GM18858 (cell line): ENCODE measurements at regions not wholly inside any gene's neighbourhood (a gene's known extent, or its start where the extent isn't known, plus 50 kb on each side); places are given as distances from the start of the nearest gene placed in this dataset.
A peak's percentile ranks its signal among the peaks of the same experiment; 100 is the strongest.

Experiments
- ATAC-seq: cut with Tn5 transposase; IDR thresholded peaks from one replicate; pipeline ENCODE4 v1.9.1; 2021; ENCODE audit not compliant: unreplicated experiment

GRCh38 chr7:33661430-33662160 is 243.7 kb upstream of the BMPER start:
- no peak for ATAC-seq

GRCh38 chr7:33666531-33666930 is 238.8 kb upstream of the BMPER start:
- ATAC-seq = no peak

DNA sequence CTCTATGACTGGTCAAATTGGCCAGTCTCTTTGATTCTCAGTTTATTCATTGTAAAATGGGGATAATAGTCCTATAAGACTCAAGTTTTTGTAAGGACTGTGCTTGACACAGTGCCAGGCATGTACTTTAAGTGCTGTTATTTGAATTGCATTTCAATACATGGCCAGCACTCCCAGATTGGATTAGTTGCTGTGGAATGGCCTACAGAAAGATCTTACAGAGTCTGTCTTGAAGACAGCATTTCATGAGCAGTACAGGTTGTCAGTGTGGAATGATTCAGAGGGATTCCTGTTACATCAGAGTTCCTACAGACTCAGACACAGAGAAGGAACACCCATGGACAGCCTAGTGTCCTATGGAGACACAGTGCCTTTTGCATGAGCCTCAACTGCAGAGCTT is 238.1 kb upstream of the BMPER start:
- no peak for ATAC-seq

DNA sequence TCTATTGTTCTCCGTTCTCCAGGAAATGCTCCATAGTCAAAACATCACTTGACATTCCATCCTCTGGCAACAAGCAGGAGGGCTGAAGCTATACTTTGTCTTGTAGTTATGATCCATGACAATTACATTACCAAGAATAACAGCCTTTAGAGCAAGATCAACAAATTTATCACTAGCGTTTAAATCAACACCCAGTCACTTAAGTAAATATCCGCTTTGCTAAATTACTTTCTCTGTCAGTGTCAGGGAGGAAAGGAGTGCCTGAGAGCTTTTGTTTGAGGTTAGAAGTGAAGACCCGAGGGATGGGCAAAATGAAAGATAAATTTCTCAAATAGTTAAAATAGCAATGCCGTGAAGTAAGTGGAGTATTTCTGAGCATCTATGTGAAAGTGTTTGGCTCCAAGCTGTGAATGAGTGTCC is 236.1 kb upstream of the BMPER start:
- ATAC-seq = no peak

- ATAC-seq = peak; percentile 70
Measured at GRCh38 chr7:33671531-33672262, 233.6 kb upstream of the BMPER start.

- no peak for ATAC-seq
Measured at GRCh38 chr7:33673029-33673700, 232.2 kb upstream of the BMPER start.

GRCh38 chr7:33674804-33675411 is 230.4 kb upstream of the BMPER start:
- ATAC-seq = no peak

DNA sequence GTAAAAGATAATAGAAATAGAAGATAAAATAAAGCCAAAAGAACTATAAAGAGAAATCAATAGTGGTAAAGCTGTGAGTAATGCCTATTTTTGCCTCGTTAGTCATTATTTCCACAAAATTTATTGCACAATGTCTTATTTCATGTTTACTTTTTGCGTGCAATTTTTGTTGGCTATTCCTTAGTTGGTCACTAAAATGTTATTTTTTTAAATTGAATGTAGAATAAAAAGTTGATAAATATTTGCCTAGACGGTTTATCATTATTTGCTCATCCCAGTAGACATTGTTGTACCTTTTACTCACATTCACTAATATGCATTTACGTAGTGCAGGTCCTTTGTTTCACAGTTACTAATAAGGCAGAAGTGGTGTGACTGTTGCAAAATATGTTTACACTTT is 227.8 kb upstream of the BMPER start:
- no peak for ATAC-seq

DNA sequence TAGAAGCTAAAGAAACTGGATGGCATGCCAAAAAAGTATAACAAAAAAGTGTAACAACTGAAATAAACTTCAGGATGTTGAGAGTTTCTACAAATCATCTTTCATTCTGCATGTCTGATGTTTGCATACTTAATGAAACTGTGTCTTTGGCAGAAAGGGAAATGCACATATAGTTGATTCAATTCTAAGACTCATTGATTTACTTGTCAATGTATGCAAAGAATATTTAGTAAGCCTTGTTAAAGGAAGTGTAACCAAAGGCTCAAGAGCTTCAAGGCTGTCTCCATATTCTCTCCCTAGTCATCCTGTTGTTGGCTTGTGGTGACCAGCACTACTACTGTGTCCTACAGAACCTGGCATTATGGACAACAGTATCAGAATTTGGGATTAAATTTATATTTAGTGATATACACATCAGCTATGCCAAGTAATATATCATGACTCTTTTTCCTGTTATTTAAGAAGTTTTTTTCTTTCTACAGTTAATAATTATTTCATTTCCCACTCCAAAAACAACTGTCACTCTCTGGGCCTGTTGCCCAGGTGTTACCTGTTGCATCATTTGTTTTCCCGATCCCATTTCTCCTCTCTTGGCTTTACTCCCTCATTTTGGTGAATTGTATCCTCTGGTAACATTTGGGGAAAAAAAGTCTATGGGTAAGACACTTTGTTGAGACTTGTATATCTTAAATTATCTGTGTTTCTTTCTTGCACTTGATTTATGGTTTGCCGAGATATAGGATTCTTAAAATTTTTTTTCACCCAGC is 226.6 kb upstream of the BMPER start:
- no peak for ATAC-seq

DNA sequence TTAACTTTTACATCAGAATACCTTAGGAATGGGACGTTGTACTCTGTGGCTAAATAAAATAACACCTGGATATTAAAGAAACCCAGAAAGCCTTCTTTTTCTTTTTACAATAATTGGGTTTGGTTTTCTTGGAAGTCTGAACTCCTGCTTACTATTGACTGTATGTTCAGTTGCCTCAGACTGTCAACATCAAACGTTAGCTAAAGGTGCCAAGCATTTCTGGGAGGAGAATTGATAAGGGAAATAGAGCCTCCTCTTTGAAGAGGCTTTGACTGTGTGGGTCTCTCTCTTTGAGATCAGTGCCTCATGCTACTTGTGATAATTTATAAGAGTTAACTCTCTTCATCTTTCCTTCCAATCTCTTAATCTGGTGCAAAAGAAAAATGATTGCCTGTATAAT is 224.7 kb upstream of the BMPER start:
- no peak for ATAC-seq

- ATAC-seq = no peak
Measured at GRCh38 chr7:33685503-33685902, 219.8 kb upstream of the BMPER start.

GRCh38 chr7:33685981-33686683 is 219.2 kb upstream of the BMPER start:
- no peak for ATAC-seq

- ATAC-seq = no peak
Measured at GRCh38 chr7:33687625-33688024, 217.7 kb upstream of the BMPER start.

DNA sequence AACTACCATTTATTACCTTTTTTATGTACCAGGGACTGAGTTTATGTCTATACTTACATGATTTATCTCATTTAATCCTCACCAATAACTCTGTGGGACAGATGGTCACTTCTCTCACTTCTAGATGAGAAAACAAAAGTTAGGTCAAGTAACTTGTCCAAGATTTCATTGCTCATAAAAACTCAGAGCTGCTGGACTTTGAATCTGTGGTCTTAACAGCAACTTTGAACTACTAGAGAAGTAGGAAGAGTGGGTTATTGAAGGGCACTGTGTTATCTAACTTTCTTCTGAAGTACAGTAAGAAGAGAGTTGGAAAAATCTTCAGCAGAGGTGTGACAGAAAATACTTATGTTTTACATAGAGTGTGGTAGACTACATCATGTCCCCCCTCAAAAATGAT is 214.2 kb upstream of the BMPER start:
- ATAC-seq = no peak

DNA sequence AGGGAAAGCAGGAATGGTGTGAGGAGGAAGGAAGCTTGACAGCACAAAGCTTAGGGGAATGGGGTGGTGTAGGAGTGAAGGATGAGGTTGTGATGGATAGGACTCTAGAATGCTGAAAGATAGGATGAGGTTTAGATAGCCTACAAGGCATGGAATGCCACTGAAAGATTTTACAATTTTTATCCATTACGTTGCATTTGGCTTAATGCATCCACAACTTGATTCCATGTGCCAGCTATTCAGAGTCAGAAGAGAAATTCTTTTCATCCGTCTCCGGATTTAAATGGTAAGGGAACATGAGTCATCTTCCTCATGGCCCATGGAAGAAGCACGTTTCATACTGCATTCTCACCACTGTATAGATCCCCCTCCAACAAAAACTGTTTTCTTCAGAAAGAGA is 212.4 kb upstream of the BMPER start:
- ATAC-seq = no peak

DNA sequence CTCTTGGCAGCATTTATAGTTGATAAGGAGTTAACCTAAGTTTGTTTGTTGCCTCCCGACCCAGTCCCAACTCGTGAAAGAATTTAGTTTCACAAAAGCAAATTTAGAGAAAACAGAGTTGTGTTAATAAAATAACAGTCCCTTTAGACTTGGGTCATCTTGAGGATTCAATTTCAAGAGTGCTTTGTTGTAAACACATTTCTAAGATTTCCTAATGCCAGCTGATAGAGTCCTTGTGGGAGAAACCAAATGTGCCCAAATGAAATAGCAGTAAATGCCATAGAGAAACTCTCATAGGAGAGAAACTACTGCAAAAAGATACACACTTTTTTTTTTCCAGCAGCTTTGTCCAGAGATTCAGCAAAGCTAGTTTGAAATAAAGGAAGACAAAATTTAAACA is 211.3 kb upstream of the BMPER start:
- no peak for ATAC-seq

- ATAC-seq = no peak
Measured at GRCh38 chr7:33697616-33698015, 207.7 kb upstream of the BMPER start.

- no peak for ATAC-seq
Measured at GRCh38 chr7:33698041-33698440, 207.3 kb upstream of the BMPER start.

- no peak for ATAC-seq
Measured at GRCh38 chr7:33698692-33699128, 206.6 kb upstream of the BMPER start.
